CD4-positive, alpha-beta T cell treated with Interleukin-4 for 4 hours (primary cell): ENCODE measurements at regions not wholly inside any gene's neighbourhood (a gene's known extent, or its start where the extent isn't known, plus 50 kb on each side); places are given as distances from the start of the nearest gene placed in this dataset.
"Not testable (repeated sequence)": the region's sequence is repeated elsewhere in the genome, so short reads cannot be mapped to it uniquely, and the experiment has no call there.

Experiments used
- DNase-seq: peaks from one replicate; pipeline ENCODE4 v3.0.0-alpha.2; 2020

- DNase-seq = no peak
Measured at GRCh38 chr6:133758815-133759335, 130.0 kb upstream of the TCF21 start.

GRCh38 chr6:133759524-133759923, 129.4 kb upstream of the TCF21 start:
- DNase-seq = no peak

GRCh38 chr6:133761706-133762105, 127.2 kb upstream of the TCF21 start:
- DNase-seq = no peak

- no peak for DNase-seq
Measured at GRCh38 chr6:133764008-133764753, 124.7 kb upstream of the TCF21 start.

- DNase-seq = no peak
Measured at GRCh38 chr6:133764754-133765208, 124.1 kb upstream of the TCF21 start.

GRCh38 chr6:133767357-133767970, 121.4 kb upstream of the TCF21 start:
- no peak for DNase-seq

- DNase-seq = no peak
Measured at GRCh38 chr6:133768656-133769295, 120.1 kb upstream of the TCF21 start.

- DNase-seq = no peak
Measured at GRCh38 chr6:133769463-133769862, 119.5 kb upstream of the TCF21 start.

- DNase-seq = no peak
Measured at GRCh38 chr6:133772567-133772966, 116.3 kb upstream of the TCF21 start.

GRCh38 chr6:133773776-133774175, 115.1 kb upstream of the TCF21 start:
- no peak for DNase-seq

GRCh38 chr6:133774356-133774755, 114.6 kb upstream of the TCF21 start:
- DNase-seq = no peak

GRCh38 chr6:133778414-133779130, 110.3 kb upstream of the TCF21 start:
- DNase-seq = no peak

- no peak for DNase-seq
Measured at GRCh38 chr6:133779916-133780695, 108.8 kb upstream of the TCF21 start.

- DNase-seq = no peak
Measured at GRCh38 chr6:133786016-133786415, 102.9 kb upstream of the TCF21 start.

GRCh38 chr6:133787122-133787521, 101.8 kb upstream of the TCF21 start:
- no peak for DNase-seq

- no peak for DNase-seq
Measured at GRCh38 chr6:133787859-133788505, 100.9 kb upstream of the TCF21 start.

GRCh38 chr6:133788556-133788955, 100.4 kb upstream of the TCF21 start:
- DNase-seq = no peak

GRCh38 chr6:133789449-133789848, 99.5 kb upstream of the TCF21 start:
- DNase-seq = not testable (repeated sequence)

GRCh38 chr6:133790756-133791155, 98.2 kb upstream of the TCF21 start:
- DNase-seq = not testable (repeated sequence)

- DNase-seq = not testable (repeated sequence)
Measured at GRCh38 chr6:133795051-133795450, 93.9 kb upstream of the TCF21 start.

- DNase-seq = no peak
Measured at GRCh38 chr6:133796235-133796634, 92.7 kb upstream of the TCF21 start.

GRCh38 chr6:133799043-133799442, 89.9 kb upstream of the TCF21 start:
- DNase-seq = no peak
